ENCODE measurements at regions not wholly inside any gene's neighbourhood (a gene's known extent, or its start where the extent isn't known, plus 50 kb on each side); places are given as distances from the start of the nearest gene placed in this dataset.

DNA sequence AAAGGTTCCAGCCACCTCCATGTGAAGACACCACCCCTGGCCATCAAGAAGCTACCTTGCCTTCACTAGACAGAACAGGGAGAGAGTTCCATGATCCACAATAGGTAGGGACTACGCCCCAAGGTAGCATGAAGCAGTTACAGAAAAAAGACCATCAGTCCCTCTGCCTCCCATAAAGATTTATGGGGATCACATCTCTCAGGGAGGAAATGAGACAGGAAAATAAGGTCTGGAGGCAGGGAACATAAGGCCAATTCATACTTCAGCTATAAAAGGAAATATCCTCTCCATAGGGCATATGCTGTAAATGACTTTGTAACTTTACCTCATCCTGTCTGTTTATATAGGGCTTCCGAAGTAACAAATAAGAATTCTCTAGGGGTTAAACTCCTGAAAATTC is 129.4 kb downstream of the OR2B2 start:
- ATAC-seq, result no peak
- no peak for TF ChIP-seq ZNF565 (CRISPR knock-in tag; conservative IDR thresholded peaks at IDR 0.05; ENCODE audit: low read depth)
- TF ChIP-seq ZFP3 (CRISPR knock-in tag; IDR thresholded peaks at IDR 0.05), result no peak
- TF ChIP-seq BACH2 (CRISPR knock-in tag; IDR thresholded peaks at IDR 0.05; ENCODE audit: borderline replicate concordance), result no peak
- TF ChIP-seq TOX (CRISPR knock-in tag; IDR thresholded peaks at IDR 0.05; ENCODE audit: borderline replicate concordance), result no peak
- TF ChIP-seq ZNF8 (CRISPR knock-in tag; IDR thresholded peaks at IDR 0.05), result no peak
- no peak for TF ChIP-seq ZC3H10 (CRISPR knock-in tag; IDR thresholded peaks at IDR 0.05)
- no peak for TF ChIP-seq ZFP30 (CRISPR knock-in tag; IDR thresholded peaks at IDR 0.05)
- TF ChIP-seq, protein P1, sequence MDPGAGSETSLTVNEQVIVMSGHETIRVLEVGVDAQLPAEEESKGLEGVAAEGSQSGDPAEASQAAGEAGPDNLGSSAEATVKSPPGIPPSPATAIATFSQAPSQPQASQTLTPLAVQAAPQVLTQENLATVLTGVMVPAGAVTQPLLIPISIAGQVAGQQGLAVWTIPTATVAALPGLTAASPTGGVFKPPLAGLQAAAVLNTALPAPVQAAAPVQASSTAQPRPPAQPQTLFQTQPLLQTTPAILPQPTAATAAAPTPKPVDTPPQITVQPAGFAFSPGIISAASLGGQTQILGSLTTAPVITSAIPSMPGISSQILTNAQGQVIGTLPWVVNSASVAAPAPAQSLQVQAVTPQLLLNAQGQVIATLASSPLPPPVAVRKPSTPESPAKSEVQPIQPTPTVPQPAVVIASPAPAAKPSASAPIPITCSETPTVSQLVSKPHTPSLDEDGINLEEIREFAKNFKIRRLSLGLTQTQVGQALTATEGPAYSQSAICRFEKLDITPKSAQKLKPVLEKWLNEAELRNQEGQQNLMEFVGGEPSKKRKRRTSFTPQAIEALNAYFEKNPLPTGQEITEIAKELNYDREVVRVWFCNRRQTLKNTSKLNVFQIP (CRISPR knock-in tag; IDR thresholded peaks at IDR 0.05; ENCODE audit: borderline replicate concordance, low read depth), result no peak
- TF ChIP-seq, protein P2, sequence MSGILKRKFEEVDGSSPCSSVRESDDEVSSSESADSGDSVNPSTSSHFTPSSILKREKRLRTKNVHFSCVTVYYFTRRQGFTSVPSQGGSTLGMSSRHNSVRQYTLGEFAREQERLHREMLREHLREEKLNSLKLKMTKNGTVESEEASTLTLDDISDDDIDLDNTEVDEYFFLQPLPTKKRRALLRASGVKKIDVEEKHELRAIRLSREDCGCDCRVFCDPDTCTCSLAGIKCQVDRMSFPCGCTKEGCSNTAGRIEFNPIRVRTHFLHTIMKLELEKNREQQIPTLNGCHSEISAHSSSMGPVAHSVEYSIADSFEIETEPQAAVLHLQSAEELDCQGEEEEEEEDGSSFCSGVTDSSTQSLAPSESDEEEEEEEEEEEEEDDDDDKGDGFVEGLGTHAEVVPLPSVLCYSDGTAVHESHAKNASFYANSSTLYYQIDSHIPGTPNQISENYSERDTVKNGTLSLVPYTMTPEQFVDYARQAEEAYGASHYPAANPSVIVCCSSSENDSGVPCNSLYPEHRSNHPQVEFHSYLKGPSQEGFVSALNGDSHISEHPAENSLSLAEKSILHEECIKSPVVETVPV (CRISPR knock-in tag; IDR thresholded peaks at IDR 0.05), result no peak
- no peak for TF ChIP-seq ARNTL (CRISPR knock-in tag; IDR thresholded peaks at IDR 0.05; ENCODE audit: borderline replicate concordance, low read depth)
- TF ChIP-seq OSR1 (CRISPR knock-in tag; IDR thresholded peaks at IDR 0.05), result no peak
- TF ChIP-seq, protein P3, sequence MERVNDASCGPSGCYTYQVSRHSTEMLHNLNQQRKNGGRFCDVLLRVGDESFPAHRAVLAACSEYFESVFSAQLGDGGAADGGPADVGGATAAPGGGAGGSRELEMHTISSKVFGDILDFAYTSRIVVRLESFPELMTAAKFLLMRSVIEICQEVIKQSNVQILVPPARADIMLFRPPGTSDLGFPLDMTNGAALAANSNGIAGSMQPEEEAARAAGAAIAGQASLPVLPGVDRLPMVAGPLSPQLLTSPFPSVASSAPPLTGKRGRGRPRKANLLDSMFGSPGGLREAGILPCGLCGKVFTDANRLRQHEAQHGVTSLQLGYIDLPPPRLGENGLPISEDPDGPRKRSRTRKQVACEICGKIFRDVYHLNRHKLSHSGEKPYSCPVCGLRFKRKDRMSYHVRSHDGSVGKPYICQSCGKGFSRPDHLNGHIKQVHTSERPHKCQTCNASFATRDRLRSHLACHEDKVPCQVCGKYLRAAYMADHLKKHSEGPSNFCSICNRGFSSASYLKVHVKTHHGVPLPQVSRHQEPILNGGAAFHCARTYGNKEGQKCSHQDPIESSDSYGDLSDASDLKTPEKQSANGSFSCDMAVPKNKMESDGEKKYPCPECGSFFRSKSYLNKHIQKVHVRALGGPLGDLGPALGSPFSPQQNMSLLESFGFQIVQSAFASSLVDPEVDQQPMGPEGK (CRISPR knock-in tag; IDR thresholded peaks at IDR 0.05; ENCODE audit: borderline replicate concordance), result no peak
- no peak for TF ChIP-seq GLIS3 (CRISPR knock-in tag; IDR thresholded peaks at IDR 0.05)
- TF ChIP-seq SNAI2 (CRISPR knock-in tag; IDR thresholded peaks at IDR 0.05), result no peak
- TF ChIP-seq TCF4 (CRISPR knock-in tag; IDR thresholded peaks at IDR 0.05; ENCODE audit: borderline replicate concordance), result no peak
- no peak for TF ChIP-seq ISL1 (CRISPR knock-in tag; IDR thresholded peaks at IDR 0.05)
- no peak for TF ChIP-seq ZNF70 (CRISPR knock-in tag; IDR thresholded peaks at IDR 0.05)
- TF ChIP-seq ESRRG (CRISPR knock-in tag; IDR thresholded peaks at IDR 0.05), result no peak
- TF ChIP-seq RARB (CRISPR knock-in tag; IDR thresholded peaks at IDR 0.05), result no peak
- TF ChIP-seq, protein P4, sequence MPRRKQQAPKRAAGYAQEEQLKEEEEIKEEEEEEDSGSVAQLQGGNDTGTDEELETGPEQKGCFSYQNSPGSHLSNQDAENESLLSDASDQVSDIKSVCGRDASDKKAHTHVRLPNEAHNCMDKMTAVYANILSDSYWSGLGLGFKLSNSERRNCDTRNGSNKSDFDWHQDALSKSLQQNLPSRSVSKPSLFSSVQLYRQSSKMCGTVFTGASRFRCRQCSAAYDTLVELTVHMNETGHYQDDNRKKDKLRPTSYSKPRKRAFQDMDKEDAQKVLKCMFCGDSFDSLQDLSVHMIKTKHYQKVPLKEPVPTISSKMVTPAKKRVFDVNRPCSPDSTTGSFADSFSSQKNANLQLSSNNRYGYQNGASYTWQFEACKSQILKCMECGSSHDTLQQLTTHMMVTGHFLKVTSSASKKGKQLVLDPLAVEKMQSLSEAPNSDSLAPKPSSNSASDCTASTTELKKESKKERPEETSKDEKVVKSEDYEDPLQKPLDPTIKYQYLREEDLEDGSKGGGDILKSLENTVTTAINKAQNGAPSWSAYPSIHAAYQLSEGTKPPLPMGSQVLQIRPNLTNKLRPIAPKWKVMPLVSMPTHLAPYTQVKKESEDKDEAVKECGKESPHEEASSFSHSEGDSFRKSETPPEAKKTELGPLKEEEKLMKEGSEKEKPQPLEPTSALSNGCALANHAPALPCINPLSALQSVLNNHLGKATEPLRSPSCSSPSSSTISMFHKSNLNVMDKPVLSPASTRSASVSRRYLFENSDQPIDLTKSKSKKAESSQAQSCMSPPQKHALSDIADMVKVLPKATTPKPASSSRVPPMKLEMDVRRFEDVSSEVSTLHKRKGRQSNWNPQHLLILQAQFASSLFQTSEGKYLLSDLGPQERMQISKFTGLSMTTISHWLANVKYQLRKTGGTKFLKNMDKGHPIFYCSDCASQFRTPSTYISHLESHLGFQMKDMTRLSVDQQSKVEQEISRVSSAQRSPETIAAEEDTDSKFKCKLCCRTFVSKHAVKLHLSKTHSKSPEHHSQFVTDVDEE (CRISPR knock-in tag; IDR thresholded peaks at IDR 0.05), result no peak

DNA sequence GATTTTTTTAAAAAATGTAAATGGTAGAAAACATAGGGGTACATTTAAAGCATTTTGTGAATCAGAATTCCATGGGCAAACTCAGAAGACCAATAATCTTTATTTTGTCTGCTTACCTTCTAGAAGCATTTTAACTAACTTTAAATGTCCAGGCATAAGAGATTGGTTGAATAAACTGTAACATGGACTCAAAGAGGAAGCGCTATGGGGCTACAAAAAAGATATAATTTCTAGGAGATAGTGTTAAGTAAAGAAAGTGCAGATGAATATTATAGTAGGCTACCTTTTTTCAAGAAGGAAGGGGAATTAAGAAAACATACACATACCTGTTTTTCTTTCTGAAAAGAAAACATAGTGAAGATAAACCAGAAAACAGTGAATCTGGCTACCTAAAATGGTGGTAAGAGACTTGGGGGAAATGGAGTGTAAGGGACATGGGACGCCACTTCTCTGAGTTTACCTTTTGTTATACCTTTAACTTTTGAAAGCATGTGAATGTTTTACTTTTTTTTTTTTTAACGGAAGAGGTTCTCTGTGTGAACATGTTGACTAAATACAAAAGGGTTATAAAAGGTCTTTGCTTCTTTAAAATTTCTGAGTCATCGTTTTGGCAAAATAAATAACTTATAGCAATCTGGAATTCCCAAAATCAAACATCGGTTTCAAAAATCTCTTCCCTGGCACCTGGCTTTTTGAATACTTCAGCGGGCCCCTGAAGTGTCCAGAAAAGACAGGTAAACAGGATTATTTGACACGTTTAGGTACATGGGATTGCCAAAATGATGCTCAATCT is 133.4 kb downstream of the OR2B2 start:
- no peak for ATAC-seq
- TF ChIP-seq, protein P2 (CRISPR knock-in tag; IDR thresholded peaks at IDR 0.05), result no peak
